HL-60/S4 treated with phorbol 12-myristate 13-acetate at 8.2 ng/mL for 4 days and 3 days (cell line): ENCODE measurements at regions not wholly inside any gene's neighbourhood (a gene's known extent, or its start where the extent isn't known, plus 50 kb on each side); places are given as distances from the start of the nearest gene placed in this dataset.

Experiments used
- in situ Hi-C: fragments of 300-500 bp; cut with MboI; formaldehyde crosslinking; loops from 2 replicates; pipeline ENCODE4 v1.15.0; 2022; ENCODE audit warnings: low sequenced_read_pairs

DNA sequence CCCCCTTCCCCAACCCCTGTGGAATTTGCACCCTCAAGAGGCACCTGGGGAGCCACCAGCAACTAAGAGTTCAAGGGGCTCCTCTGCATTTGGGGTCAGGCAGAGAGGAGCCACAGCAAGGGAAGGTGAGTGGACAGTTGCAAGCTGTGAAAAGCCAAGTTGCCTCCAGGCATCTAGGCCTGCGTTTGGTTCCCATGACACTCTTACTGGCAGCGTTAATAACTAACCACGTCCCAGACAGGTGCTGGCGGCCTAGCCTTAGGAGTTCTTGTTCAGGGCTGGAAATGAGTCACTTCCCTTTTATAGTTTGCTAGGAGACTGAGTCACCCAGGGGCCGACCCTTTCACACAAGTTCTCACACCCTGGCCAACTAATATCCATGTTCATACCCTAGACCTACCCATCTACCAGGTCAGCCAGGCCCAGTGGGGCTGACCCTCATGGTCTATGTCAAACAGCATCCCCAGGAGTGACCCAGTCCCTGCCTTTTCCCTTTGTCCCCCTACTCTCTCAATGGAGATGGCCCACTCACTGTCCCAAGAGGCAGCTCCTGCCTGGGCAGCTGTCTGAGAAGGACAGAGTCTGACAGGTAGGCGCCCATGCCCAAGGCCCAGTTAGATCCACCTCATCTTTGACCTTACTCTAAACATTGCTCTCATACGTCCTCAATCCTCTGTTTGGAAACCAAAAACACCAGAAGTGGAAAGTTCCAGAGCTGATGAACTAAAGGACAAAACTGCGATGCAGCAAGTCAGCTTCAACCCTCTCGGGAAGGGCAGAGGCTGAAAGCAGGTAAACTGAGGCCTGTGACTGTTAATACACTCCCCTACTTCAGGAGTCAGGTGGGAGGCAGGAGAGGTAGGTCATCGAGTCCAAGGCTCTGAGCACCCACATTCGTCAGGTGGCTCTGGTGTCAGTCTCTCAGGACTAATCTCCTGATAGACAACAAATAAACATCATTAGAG is 300.6 kb downstream of the SOX9 start:
- in situ Hi-C loops = no loop called here

DNA sequence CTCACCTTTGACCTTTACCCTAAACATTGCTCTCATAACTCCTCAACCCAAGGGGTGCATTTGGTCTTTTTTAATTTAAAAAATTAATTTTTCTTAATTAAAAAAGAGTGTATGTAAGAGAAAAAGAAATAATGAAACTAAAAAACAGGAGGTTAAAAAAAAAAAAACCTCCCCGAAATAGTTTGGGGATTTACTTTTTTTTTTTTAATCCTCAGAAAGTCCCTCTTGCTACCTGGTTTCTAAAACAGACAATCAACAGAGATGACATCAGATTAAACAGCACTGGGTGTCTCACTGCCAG is 301.3 kb downstream of the SOX9 start:
- in situ Hi-C loops = no loop called here

DNA sequence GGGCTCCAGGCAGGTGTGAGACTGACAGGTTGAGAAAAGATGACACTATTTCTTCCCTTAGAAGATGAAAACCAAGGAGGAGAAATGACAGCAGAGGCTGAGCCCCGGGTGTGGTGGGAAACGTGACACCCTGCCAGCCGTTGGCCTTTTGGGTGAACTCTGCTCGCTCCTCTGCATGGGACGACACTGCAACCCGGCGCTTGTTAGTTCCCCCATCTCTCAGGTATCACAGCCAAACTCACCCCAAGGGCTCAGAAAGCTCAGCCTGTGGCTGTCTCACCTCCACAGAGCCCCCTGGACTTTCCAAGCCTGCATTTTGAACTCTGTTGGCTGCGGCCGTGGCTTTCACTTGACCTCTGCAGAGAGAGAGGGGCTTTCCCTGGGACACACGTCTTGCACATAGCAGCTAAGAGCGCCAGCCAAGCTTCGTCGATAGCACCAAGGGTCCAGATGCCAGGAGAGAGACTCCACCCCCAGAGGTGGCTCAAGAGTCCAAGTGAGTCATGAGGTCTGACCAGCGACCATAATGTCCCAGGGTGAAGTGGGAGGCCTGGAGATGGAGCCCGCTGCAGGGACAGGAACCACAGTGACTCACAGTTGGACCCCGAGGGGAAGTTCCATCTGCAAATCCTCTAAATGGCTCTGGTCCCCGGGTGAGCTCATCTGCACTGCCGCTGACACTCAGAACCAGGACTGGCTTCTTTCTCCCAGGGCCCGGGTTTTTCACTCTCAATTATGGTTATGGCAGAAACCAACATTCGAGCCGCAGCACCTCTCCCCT is 301.9 kb downstream of the SOX9 start:
- in situ Hi-C loops = no loop called here

DNA sequence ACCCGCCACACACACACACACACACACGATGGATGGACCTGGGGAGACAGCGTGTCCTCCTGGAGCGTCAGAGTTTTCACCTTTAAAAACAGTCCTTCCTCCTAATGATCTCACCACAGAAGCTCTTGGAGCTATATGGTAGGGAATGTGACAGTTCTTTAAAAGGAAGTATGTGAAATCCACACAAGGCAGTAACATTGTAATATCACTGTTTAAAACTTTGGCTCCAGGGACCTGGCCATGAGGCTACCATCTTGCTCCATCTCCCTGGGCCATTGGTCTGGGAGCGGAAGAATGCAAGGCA is 302.4 kb downstream of the SOX9 start:
- in situ Hi-C loops = no loop called here

DNA sequence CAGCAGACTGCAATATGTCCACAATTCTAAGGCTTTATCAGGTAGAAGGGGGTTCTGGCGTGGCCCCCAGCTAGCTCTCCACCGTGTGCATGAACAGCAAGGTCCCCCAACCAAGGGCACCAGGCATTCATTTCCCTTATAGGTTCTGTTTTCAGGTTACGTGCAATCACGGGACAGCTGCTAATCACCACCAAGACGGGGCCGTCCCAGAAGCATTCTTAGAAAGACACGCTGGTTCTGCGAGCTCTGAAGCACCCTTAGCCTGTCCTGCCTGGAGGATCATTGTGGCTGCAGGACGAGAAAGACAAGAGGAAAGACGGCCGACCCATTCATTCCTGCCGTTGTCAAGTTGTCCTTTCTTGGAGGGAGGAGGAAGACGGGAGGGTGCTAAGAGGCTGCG is 302.9 kb downstream of the SOX9 start:
- in situ Hi-C loops = no loop called here

DNA sequence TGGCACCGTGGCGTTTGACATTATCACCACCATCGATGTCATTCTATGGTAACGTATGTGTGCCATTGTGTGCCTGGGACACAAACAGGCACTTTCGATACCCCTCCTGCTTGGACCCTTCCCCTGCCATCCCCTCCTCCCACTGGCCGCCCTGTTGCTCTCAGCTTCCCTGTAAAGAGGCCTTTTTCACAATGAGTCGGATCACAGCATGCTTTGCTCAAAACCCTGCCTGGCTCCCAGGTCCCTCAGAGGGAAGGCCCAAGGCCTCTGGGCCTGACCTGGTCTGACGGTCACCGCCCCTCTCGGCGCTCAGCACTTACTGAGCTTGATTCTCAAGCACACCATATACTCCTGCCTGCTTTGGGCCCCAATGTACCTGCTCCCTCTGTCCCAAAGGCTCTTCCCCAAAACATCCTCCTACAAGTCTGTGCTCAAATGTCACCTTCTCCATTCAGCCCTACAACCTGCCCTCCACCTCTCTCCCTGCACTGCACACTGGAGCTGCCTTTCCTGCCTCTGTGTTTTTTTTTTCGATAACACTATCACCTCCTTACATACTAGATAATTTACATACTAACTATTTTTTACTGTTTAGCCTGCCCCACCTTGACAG is 303.8 kb downstream of the SOX9 start:
- in situ Hi-C loops = no loop called here

DNA sequence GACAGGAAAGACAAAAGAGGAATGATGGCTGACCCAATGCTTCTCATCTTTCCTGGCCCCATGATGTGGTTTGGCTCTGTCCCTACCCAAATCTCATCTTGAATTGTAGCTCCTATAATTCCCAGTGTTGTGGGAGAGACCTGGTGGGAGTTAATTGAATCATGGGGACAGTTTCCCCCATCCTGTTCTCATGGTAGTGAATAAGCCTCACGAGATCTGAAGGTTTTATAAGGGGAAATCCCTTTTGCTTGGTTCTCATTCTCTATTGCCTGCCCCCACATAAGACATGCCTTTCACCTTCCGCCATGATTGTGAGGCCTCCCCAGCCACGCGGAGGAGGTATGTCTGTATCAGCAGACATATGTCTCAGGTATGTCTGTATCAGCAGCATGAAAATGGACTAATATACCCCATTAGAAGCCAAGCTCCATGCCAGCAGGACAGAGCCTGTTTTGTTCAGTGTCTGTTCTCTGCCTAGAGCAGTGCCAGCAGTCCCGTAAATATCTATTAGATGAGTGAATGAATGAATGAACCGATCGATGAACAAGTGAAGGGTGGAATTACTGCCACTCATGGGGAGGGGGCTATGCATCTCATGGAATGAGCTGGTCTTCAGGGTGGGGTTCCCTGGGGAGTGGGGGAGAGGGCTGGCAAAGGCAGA is 304.4 kb downstream of the SOX9 start:
- in situ Hi-C loops = no loop called here

DNA sequence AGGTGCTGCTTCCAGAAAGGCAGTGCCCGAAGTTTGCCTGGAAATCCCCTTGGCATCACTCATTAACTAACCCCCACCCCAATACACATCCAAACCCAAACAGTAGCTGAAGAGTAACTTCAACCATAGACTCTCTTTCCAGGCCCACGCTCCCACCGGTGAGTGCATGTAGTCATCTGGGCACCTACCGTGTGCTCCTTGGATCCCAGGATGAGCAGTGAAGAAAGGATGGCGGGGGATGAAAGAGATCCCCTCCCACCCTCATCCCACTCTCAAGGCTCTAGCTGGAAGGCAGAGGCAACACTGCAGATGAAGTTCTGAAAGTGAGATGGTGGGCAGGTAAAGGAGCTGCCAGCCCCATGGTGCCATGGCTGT is 305.0 kb downstream of the SOX9 start:
- in situ Hi-C loops = no loop called here

DNA sequence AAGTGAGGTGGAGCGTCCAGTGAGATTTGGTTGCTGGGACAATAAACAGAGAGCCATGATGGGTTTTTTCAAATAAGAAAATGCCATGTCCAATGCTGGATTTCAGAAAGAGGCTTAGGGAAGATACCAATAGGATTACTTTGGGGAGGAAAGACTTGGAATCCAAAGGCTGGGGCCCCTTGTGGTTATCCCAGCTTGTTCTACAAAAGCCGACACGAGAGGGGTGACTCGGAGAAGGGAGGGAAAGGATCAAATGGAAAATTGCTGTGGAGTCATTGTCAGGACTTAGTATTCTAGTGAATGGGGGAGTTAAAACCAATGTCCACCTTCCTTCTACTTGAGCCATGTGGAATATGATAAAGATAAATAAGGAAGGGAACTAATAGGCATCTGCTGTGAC is 305.5 kb downstream of the SOX9 start:
- in situ Hi-C loops = no loop called here

DNA sequence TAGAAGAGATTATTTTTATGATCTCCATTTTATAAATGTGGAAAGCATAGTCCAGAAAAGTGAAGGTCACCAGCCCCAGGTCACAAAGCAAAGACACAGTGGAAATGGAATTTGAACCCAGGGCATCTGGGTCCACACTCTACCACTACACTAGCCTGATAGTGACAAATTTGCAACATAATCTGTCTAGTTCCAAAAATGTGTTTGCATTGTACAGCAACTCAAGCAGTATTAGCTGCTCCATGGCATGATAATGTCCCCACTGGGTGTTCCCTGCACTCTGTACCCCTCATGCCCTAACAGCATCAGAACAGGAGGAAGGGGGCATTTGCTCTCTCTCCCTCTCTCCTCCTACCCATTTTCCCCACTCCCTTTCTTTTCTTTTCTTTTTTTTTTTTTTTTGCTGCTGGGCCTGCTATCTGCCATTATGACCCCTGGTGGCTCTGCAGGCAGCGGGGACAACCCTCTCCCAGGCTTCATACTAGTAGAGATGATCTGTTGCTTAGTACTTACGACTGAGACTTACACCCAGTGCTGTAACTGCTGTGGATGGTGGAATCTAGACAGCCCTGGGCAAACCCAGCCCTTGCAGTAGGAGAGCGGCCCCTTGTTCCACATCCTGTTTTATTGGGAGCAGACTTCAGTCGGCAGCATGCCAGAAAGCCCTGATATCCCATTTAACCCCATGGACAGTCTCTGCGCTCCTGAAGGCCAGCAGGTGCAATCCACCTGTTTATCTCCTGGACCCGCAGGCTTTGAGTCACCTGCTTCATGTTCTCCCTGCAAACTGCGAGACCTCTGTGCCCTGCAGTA is 306.3 kb downstream of the SOX9 start:
- in situ Hi-C loops = no loop called here

DNA sequence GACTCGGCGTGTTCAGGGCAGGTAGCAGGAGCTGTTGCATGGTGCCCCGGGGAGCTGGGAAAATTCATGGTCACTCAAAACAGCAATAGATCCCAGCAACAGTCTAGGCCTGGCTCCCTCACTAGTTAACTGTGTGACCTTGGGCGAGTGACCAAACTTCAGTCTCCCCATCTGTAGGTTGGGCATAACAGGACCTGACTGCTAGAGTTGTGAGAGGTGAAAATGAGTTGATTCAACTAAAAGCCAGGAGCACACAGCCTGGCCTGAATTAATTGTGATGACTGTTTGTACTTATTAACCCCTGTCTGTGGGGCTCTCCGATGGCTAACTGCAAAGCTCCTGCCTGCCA is 306.9 kb downstream of the SOX9 start:
- in situ Hi-C loops = no loop called here

DNA sequence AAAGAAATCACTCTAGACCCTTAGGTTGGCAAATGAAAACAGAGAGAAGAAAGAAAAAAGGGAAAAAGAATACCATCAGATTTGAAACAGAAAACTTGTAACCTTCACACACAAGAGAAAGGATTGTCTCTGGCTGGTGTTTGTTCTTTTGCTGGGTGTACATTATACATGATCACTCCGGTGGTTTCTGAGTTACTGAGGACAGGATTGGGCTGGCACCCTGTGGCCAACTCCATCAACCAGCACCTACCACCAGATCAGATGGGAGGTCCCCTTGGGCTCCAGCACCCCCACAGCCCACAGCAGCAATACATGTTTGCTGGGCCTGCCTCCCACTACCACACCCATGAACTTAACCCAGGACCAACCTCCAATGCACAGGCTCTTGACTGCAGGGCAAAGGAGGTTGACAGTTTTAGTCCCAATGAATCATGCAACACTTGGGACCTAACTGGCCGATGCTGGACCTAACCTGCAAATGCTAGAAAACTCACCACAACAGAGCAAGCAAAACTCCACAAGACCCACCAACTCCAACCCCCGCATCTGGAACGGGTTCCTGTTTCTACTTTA is 308.3 kb downstream of the SOX9 start:
- in situ Hi-C loops = no loop called here

DNA sequence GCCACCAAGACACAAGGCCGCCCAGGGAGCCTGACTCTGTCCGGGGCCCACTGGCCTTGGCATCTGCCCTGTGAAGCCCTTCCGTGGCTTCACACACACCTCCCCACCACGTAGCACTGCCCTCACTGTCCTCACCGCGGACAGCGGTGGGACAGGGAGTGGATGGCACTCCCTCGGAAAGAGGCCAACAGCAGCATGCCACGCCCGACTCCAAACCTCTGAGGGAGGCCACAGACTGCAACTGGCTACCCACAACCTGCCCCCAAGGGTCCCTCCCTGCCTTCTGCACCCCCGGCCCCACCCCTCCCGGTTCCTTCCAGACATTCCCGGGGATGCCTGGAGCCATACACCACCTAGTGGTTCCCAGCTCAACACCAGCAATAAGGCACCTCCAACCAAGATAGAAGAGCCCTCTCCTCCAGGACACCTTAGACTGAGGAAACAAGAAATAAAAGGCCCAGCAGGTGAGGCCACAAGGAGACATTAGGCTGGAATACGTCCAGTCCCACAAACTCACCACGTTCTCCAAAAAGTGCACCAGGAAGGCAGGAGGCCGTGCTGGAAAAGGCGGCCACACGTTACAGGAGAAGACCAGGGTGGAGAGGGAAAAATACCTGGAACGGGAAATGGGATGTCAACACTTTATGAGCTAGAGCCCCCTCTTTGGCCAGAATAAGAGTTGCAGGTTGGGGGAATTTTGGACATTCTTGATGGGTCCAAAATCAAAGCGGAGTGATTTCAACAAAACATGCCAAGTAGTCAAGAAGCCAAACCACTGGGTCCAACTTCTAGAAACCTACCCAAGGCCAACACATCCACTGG is 310.0 kb downstream of the SOX9 start:
- in situ Hi-C loops = no loop called here

DNA sequence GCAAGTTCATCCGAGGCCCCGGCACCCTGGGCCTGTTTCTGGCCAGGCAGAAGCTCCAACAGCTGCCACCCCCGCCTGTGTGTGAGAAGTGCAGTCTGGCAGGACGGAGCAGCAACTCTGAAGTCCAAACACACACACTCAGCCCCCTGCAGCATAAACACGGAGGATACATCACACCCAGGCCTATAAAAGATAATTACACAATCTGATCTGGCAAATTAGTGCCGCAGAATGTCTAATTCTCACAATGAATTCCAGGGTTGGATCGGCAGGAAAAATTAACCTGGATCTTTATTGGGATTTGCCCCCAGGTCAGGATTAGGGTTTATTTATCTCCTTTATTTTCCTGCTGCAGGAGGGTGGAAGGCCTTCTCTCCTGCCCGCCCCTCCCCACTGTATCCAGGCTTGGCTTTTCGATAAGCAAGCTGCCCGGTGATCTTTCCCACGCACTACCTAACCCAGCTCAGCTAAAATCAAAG is 311.4 kb downstream of the SOX9 start:
- in situ Hi-C loops = no loop called here

DNA sequence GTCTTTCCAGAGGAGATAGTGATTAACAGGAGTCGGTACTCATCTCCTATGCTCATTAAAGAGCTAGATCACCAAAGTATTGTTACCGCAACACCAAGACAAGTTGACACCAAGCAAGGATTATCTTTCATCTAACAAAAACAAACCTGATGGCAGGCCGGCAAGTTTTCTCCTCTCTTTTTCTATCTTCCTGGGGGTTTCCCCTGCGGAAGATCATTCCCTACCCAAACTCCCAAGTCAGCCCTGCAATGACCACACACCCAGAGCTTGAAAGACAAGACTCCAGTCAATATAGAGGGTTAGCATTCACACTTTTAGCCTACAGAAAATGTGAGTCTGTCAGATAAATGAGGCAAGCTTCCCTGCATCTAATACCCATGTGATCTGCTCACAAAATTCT is 312.1 kb downstream of the SOX9 start:
- in situ Hi-C loops = no loop called here

DNA sequence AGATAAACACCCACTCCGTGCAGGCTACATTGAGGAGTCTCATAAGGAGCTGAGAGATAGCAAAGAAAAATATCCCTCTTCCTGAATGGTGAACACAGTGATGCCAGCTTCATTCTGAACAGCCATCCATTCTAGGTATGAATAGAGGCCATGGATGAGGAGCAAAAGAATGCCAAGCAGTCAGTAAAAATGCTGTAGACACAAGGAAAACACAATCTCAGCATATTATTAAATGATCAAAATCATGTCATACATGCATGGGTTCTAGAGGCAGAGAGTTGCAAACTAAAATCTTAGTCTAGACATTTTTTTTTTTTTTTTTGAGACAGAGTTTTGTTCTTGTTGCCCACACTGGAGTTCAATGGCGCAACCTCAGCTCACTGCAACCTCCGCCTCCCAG is 313.0 kb downstream of the SOX9 start:
- in situ Hi-C loops = no loop called here

DNA sequence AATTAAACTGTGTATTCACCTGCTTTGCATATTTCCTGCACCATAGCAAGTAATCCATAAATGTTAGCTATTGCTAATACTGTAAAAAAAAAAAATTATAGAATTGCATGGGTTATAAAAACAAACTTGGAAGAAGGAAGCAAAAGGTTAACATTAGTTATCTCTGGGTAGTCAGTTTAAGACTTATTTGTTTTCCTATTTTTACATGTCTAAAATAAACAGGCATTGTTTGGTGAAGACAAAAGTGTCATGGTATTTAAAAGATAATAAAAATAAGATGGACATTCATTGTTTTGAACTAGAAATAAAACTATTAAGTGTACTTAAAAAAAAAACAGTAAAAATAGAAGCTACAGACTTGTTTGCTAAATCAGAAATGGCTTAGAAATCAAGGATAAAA is 313.8 kb downstream of the SOX9 start:
- in situ Hi-C loops = no loop called here

DNA sequence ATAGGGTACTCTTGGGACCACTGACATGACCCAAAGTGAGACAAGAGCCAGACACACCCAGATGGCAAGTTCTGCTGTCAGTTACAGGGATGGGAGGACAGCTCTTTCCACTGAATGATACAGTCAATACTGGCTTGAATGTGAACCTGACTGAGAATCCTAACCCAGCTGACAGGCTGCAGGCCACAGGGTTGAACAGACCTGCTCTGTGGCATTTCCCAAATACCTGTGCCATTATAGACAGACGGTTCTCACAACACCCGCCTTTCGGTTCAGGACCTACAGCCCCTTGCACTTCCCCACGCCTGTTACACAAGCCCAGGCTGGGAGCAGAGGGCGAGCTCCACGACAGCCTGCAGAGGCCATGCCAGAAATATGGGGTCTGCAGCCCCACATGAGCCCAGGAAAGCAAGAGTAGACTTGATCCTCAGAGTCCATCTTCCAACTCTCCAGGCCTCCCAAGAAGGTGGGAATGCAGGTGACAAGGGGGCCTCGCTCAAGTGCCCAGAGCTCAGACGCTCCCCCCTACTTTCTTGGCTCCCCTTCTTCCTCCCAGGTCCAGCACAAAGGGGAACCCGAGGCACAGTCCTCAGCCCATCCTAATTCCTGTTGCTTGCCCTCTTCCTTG is 314.3 kb downstream of the SOX9 start:
- in situ Hi-C loops = no loop called here

DNA sequence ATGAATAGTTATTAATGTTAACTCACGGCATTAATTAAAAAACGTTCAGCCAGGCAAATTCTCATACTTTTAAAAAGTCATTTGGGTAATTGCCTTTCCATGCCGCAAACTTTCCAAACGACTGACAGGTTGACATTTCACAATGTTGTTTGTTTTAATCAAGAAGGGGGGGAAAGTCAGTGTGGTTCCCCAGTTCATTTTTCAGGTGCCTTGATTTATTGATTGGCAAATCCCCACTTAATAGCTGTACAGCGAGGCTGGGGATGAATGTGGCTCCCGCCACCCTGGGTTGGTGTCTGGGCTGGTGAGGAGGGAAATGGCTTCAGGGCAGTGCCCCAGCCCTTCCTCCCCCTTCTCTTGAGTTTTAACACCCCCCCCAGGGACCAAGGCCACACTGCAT is 318.0 kb downstream of the SOX9 start:
- in situ Hi-C loops = no loop called here
